Erythroblast (primary cell): ENCODE measurements at regions not wholly inside any gene's neighbourhood (a gene's known extent, or its start where the extent isn't known, plus 50 kb on each side); places are given as distances from the start of the nearest gene placed in this dataset.

ENCODE experiments used
- GATA1 ChIP-seq: IDR thresholded peaks from 2 replicates; pipeline ENCODE4 v1.6.1; 2011; ENCODE audit warnings: low read depth, mild to moderate bottlenecking, control low read depth, low read length, moderate library complexity
- POLR2A ChIP-seq: IDR thresholded peaks from 2 replicates; pipeline ENCODE4 v1.6.1; 2011; ENCODE audit warnings: mild to moderate bottlenecking, low read length

DNA sequence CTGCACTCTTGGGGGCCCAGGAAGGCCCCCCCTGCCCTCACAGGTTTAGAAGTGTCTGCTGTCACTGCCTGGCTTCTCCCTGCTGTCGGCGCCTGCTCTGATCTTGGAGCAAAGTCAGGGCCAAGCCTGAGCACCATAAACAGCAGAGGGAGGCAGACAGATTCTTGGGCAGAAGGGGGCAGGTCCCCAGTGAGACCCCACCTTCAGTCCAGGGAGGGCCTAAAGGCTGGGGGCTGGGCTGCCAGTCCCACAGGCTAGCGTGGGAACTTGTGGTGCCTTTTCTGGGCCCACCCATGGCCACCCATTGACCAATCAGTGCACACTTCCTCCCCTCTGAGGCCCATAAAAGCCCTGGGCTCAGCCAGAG lies 124.0 kb downstream of the OLFM1 start:
- TF ChIP-seq POLR2A (no peak), GATA1 (no peak)
